Endothelial cell of umbilical vein (primary cell): ENCODE measurements at regions not wholly inside any gene's neighbourhood (a gene's known extent, or its start where the extent isn't known, plus 50 kb on each side); places are given as distances from the start of the nearest gene placed in this dataset.

Experiments
- EZH2 ChIP-seq: IDR thresholded peaks from 2 replicates; pipeline ENCODE4 v1.6.1; 2012; ENCODE audit warnings: borderline replicate concordance, low read depth, mild to moderate bottlenecking, moderate library complexity, low read length, inconsistent platforms; ENCODE audit not compliant: severe bottlenecking
- GATA2 ChIP-seq: IDR thresholded peaks from 2 replicates; pipeline ENCODE4 v1.7.0; 2011; ENCODE audit warnings: low read depth, mild to moderate bottlenecking, moderate library complexity, mixed read lengths, low read length; ENCODE audit not compliant: insufficient read length, insufficient read depth
- JUN ChIP-seq: IDR thresholded peaks from 2 replicates; pipeline ENCODE4 v1.6.1; 2011; ENCODE audit warnings: borderline replicate concordance, low read depth; ENCODE audit not compliant: insufficient read length, insufficient read depth
- MYC ChIP-seq: IDR thresholded peaks from one replicate; pipeline ENCODE4 v1.6.1; 2011; ENCODE audit warnings: mild to moderate bottlenecking, low read depth, low read length
- POLR2A ChIP-seq: IDR thresholded peaks from 2 replicates; pipeline ENCODE4 v1.6.1; 2012; ENCODE audit warnings: low read depth, mild to moderate bottlenecking, control low read depth, low read length
- POLR2AphosphoS5 ChIP-seq: IDR thresholded peaks from 2 replicates; pipeline ENCODE4 v1.6.1; 2012; ENCODE audit warnings: low read depth, mild to moderate bottlenecking, control low read depth, low read length, moderate library complexity; ENCODE audit not compliant: insufficient read depth
- TF ChIP-seq, protein P1 (sequence below), 2 donors: IDR thresholded peaks; 1 replicate in 1 of 2; 2 replicates in 1 of 2; pipeline ENCODE4 v1.5.1; 2011; ENCODE audit warnings: low read length in 2 of 2, mild to moderate bottlenecking in 2 of 2, moderate library complexity in 2 of 2, control low read depth in 1 of 2, inconsistent platforms in 1 of 2, low read depth in 1 of 2; ENCODE audit not compliant: insufficient read depth in 1 of 2; ENCODE audit errors: extremely low read depth in 1 of 2
- TF ChIP-seq, protein P2 (sequence below): IDR thresholded peaks from 2 replicates; pipeline ENCODE4 v1.6.1; 2011; ENCODE audit not compliant: insufficient read depth, insufficient read length

DNA sequence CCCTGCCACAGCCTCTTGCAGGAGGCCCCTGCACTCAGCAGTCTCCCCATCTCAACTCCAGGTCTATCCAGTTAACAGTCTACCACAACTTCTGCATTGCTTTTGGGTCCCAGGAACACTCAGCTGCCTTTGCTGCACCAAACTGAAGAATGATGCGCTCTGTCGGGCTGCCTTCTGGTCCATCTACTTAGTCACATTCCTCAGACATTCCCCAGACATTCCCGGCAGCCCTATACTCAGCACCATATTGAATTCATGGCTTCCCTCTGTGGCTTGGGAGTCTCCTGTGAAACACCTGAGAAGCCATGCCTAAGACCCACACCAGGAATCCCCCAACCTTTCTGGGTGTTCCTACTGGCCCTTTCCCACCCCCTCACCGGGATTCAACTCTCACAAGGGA is 99.6 kb upstream of the COL21A1 start:
- TF ChIP-seq JUN (no peak), POLR2A (no peak), MYC (no peak), POLR2AphosphoS5 (no peak), GATA2 (no peak), EZH2 (no peak)
- TF ChIP-seq, protein P1, sequence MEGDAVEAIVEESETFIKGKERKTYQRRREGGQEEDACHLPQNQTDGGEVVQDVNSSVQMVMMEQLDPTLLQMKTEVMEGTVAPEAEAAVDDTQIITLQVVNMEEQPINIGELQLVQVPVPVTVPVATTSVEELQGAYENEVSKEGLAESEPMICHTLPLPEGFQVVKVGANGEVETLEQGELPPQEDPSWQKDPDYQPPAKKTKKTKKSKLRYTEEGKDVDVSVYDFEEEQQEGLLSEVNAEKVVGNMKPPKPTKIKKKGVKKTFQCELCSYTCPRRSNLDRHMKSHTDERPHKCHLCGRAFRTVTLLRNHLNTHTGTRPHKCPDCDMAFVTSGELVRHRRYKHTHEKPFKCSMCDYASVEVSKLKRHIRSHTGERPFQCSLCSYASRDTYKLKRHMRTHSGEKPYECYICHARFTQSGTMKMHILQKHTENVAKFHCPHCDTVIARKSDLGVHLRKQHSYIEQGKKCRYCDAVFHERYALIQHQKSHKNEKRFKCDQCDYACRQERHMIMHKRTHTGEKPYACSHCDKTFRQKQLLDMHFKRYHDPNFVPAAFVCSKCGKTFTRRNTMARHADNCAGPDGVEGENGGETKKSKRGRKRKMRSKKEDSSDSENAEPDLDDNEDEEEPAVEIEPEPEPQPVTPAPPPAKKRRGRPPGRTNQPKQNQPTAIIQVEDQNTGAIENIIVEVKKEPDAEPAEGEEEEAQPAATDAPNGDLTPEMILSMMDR (IDR thresholded peaks at IDR 0.05; ENCODE audit: extremely low read depth in 1 of 2, insufficient read depth in 1 of 2, low read depth in 1 of 2, low read length in 2 of 2) = no peak
- TF ChIP-seq, protein P2, sequence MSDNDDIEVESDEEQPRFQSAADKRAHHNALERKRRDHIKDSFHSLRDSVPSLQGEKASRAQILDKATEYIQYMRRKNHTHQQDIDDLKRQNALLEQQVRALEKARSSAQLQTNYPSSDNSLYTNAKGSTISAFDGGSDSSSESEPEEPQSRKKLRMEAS = no peak
